ENCODE measurements at regions not wholly inside any gene's neighbourhood (a gene's known extent, or its start where the extent isn't known, plus 50 kb on each side); places are given as distances from the start of the nearest gene placed in this dataset.

- H3K27me3 Mint-ChIP-seq, result no peaks in the 10 kb centered on the region
- no peak for ATAC-seq
- no peaks in the 10 kb centered on the region for H3K9me3 Mint-ChIP-seq
- H3K4me1 Mint-ChIP-seq, result peaks cover 23% of the 10 kb centered on the region
- H3K36me3 Mint-ChIP-seq, result no peaks in the 10 kb centered on the region
- no peak overlapping the region for H3K4me3 Mint-ChIP-seq
- peak overlapping the region; percentile 77 for H3K27ac Mint-ChIP-seq
Measured at GRCh38 chr6:7042654-7043545, 64.9 kb upstream of the RREB1 start.

GRCh38 chr6:7045331-7045730 is 62.4 kb upstream of the RREB1 start:
- peaks cover 29% of the 10 kb centered on the region for H3K4me1 Mint-ChIP-seq
- no peaks in the 10 kb centered on the region for H3K27me3 Mint-ChIP-seq
- H3K27ac Mint-ChIP-seq, result no peak overlapping the region
- H3K36me3 Mint-ChIP-seq, result no peaks in the 10 kb centered on the region
- H3K4me3 Mint-ChIP-seq, result no peak overlapping the region
- H3K9me3 Mint-ChIP-seq, result no peaks in the 10 kb centered on the region
- no peak for ATAC-seq

- H3K27ac Mint-ChIP-seq, result no peak overlapping the region
- no peak overlapping the region for H3K4me3 Mint-ChIP-seq
- H3K36me3 Mint-ChIP-seq, result no peaks in the 10 kb centered on the region
- H3K27me3 Mint-ChIP-seq, result no peaks in the 10 kb centered on the region
- no peak for ATAC-seq
- H3K9me3 Mint-ChIP-seq, result no peaks in the 10 kb centered on the region
- peaks cover 29% of the 10 kb centered on the region for H3K4me1 Mint-ChIP-seq
Measured at GRCh38 chr6:7045746-7046145, 62.0 kb upstream of the RREB1 start.

- Mint-ChIP-seq H3K27ac (peak overlapping the region; percentile 42), H3K27me3 (no peaks in the 10 kb centered on the region), H3K9me3 (no peaks in the 10 kb centered on the region), H3K4me3 (no peak overlapping the region), H3K4me1 (peaks cover 17% of the 10 kb centered on the region), H3K36me3 (no peaks in the 10 kb centered on the region)
- no peak for ATAC-seq
Measured at GRCh38 chr6:7047128-7047527, 60.6 kb upstream of the RREB1 start.

- Mint-ChIP-seq H3K4me3 (no peak overlapping the region), H3K4me1 (peaks cover 20% of the 10 kb centered on the region), H3K27me3 (no peaks in the 10 kb centered on the region), H3K27ac (no peak overlapping the region), H3K36me3 (no peaks in the 10 kb centered on the region), H3K9me3 (no peaks in the 10 kb centered on the region)
- no peak for ATAC-seq
Measured at GRCh38 chr6:7047966-7048365, 59.8 kb upstream of the RREB1 start.

GRCh38 chr6:7048894-7049293 is 58.9 kb upstream of the RREB1 start:
- H3K4me1 Mint-ChIP-seq, result peaks cover 25% of the 10 kb centered on the region
- H3K9me3 Mint-ChIP-seq, result no peaks in the 10 kb centered on the region
- no peak overlapping the region for H3K27ac Mint-ChIP-seq
- no peak for ATAC-seq
- no peak overlapping the region for H3K4me3 Mint-ChIP-seq
- no peaks in the 10 kb centered on the region for H3K27me3 Mint-ChIP-seq
- H3K36me3 Mint-ChIP-seq, result no peaks in the 10 kb centered on the region

GRCh38 chr6:7050004-7050403 is 57.8 kb upstream of the RREB1 start:
- Mint-ChIP-seq H3K4me3 (no peak overlapping the region), H3K27me3 (no peaks in the 10 kb centered on the region), H3K9me3 (no peaks in the 10 kb centered on the region), H3K4me1 (peaks cover 25% of the 10 kb centered on the region), H3K27ac (no peak overlapping the region), H3K36me3 (no peaks in the 10 kb centered on the region)
- ATAC-seq, result no peak

- H3K27me3 Mint-ChIP-seq, result no peaks in the 10 kb centered on the region
Measured at GRCh38 chr6:7050872-7051779, 56.6 kb upstream of the RREB1 start.

GRCh38 chr6:7051780-7052442 is 55.9 kb upstream of the RREB1 start:
- peak overlapping the region; percentile 80 for H3K4me3 Mint-ChIP-seq
- H3K27me3 Mint-ChIP-seq, result no peaks in the 10 kb centered on the region
- peak overlapping the region; percentile 76 for H3K27ac Mint-ChIP-seq
- peaks cover 31% of the 10 kb centered on the region for H3K4me1 Mint-ChIP-seq
- H3K9me3 Mint-ChIP-seq, result no peaks in the 10 kb centered on the region
- H3K36me3 Mint-ChIP-seq, result no peaks in the 10 kb centered on the region
- peak; percentile 89 for ATAC-seq

More at GRCh38 chr6:7050872-7051779, 56.6 kb upstream of the RREB1 start:
- Mint-ChIP-seq H3K4me1 (peaks cover 25% of the 10 kb centered on the region), H3K4me3 (peak overlapping the region; percentile 61), H3K36me3 (no peaks in the 10 kb centered on the region), H3K27ac (peak overlapping the region; percentile 76), H3K9me3 (no peaks in the 10 kb centered on the region)
- peak; percentile 71 for ATAC-seq

GRCh38 chr6:7052443-7053011 is 55.2 kb upstream of the RREB1 start:
- peak overlapping the region; percentile 76 for H3K27ac Mint-ChIP-seq
- H3K4me3 Mint-ChIP-seq, result peak overlapping the region; percentile 80
- H3K36me3 Mint-ChIP-seq, result no peaks in the 10 kb centered on the region
- H3K27me3 Mint-ChIP-seq, result no peaks in the 10 kb centered on the region
- peak; percentile 44 for ATAC-seq
- no peaks in the 10 kb centered on the region for H3K9me3 Mint-ChIP-seq
- H3K4me1 Mint-ChIP-seq, result peaks cover 30% of the 10 kb centered on the region

GRCh38 chr6:7053125-7053774 is 54.5 kb upstream of the RREB1 start:
- no peaks in the 10 kb centered on the region for H3K36me3 Mint-ChIP-seq
- H3K4me3 Mint-ChIP-seq, result peak overlapping the region; percentile 80
- H3K4me1 Mint-ChIP-seq, result peaks cover 25% of the 10 kb centered on the region
- no peaks in the 10 kb centered on the region for H3K9me3 Mint-ChIP-seq
- no peak for ATAC-seq
- no peaks in the 10 kb centered on the region for H3K27me3 Mint-ChIP-seq
- peak overlapping the region; percentile 76 for H3K27ac Mint-ChIP-seq
